Lung (tissue), 11 donors: ENCODE measurements at regions not wholly inside any gene's neighbourhood (a gene's known extent, or its start where the extent isn't known, plus 50 kb on each side); places are given as distances from the start of the nearest gene placed in this dataset.

Source experiments
- ATAC-seq: fragments of 200-7000 bp; cut with Tn5 transposase; one replicate; pipeline ENCODE4 v1.9.1; 2020; ENCODE audit warnings: moderate number of reproducible peaks; ENCODE audit not compliant: insufficient read depth, low FRiP score
- DNase-seq, 3 donors: peaks; one replicate each; pipeline ENCODE4 v3.0.0-alpha.2; 2013 to 2017
- H3K27ac ChIP-seq, 2 donors: one replicate each; pipeline ENCODE4 v1.5.1; 2013; ENCODE audit warnings: mild to moderate bottlenecking in 2 of 2, moderate library complexity in 2 of 2, control low read depth in 1 of 2, inconsistent platforms in 1 of 2, low read depth in 1 of 2, low read length in 1 of 2
- H3K27me3 ChIP-seq, 3 donors: one replicate each; pipeline ENCODE4 v1.5.1; 2013; ENCODE audit warnings: low read length in 2 of 3; ENCODE audit not compliant: control insufficient read depth in 3 of 3, insufficient read depth in 3 of 3
- H3K36me3 ChIP-seq, 4 donors: one replicate each; pipeline ENCODE4 v1.5.1; 2013; ENCODE audit warnings: low read length in 4 of 4, mild to moderate bottlenecking in 1 of 4, moderate library complexity in 1 of 4; ENCODE audit not compliant: control insufficient read depth in 4 of 4, insufficient read depth in 4 of 4
- H3K4me1 ChIP-seq, 5 donors: one replicate each; pipeline ENCODE4 v1.5.1; 2013; ENCODE audit warnings: low read length in 5 of 5, mild to moderate bottlenecking in 2 of 5, moderate library complexity in 1 of 5; ENCODE audit not compliant: control insufficient read depth in 5 of 5, insufficient read depth in 5 of 5
- H3K4me3 ChIP-seq: one replicate; pipeline ENCODE4 v1.5.1; 2013; ENCODE audit warnings: mild to moderate bottlenecking, control low read depth, moderate library complexity
- H3K9ac ChIP-seq, 2 donors: one replicate each; pipeline ENCODE4 v1.5.1; 2013; ENCODE audit warnings: low read length in 2 of 2, control low read depth in 1 of 2; ENCODE audit not compliant: insufficient read depth in 1 of 2
- H3K9me3 ChIP-seq, 4 donors: one replicate each; pipeline ENCODE4 v1.5.1; 2013; ENCODE audit warnings: low read length in 3 of 4, mild to moderate bottlenecking in 1 of 4, moderate library complexity in 1 of 4; ENCODE audit not compliant: control insufficient read depth in 4 of 4, insufficient read depth in 3 of 4
- WGBS, 2 donors: extraction: QIAGEN DNeasy Blood & Tissue Kit; methylation state at CpG; one replicate each; pipeline ENCODE4 v1.1.7; 2013; 5-methylcytosine and 5-hydroxymethylcytosine counted together
- TF ChIP-seq, protein P1 (sequence below): IDR thresholded peaks from 2 replicates; pipeline ENCODE4 v1.5.1; 2012; ENCODE audit warnings: mild to moderate bottlenecking; ENCODE audit errors: control extremely low read depth, extremely low read depth
- donor health status: control.
- donor health status: control.
- donor health status: Bipolar disorder and iron deficiency.
- donor health status: healthy.
- donor health status: DM: yes; HTN: yes; CAD: no.

DNA sequence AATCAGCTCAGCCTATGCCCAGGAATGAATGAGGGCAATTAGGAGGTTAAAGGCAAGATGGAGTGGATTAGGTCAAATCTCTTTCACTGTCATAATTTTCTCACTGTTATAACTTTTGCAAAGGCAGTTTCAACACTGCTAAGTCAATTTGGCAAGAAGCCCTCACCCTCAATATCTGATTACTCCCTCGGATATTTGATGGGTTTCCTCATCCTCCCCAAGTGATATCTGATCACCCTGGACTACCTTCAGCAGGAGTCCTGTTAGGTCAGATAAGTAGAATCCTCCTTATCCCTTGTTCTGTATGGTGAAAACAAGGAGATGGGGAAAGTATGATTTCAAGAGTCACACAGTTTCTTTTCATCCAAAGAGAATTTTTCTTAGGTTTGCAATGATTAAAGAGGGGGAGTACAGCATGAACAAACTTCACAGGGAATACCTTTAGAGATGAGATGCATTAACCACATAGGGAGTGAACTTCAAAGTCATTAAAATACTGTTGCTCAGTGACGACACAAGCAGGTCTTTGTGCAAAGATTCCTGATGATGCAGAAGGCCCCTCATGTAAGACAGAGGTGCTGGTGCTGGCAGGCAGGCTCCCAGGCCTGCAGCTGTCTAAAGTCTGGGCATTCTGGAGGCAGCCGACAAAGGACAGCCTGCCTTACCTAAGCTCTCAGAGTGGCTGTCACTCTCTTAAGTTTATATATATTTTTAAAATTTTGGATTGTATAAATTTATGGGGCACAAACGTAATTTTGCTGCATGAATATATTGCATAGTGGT, 75.4 kb upstream of the POM121L12 start:
- Histone ChIP-seq H3K9me3 (no peaks in the 10 kb centered on the region), H3K27ac (no peak overlapping the region), H3K36me3 (no peaks in the 10 kb centered on the region), H3K4me1 (peaks cover 0 to 4% (median 0%) of the 10 kb centered on the region in 5 donors), H3K27me3 (no peaks in the 10 kb centered on the region), H3K9ac (no peak overlapping the region), H3K4me3 (no peak overlapping the region)
- TF ChIP-seq, protein P1, sequence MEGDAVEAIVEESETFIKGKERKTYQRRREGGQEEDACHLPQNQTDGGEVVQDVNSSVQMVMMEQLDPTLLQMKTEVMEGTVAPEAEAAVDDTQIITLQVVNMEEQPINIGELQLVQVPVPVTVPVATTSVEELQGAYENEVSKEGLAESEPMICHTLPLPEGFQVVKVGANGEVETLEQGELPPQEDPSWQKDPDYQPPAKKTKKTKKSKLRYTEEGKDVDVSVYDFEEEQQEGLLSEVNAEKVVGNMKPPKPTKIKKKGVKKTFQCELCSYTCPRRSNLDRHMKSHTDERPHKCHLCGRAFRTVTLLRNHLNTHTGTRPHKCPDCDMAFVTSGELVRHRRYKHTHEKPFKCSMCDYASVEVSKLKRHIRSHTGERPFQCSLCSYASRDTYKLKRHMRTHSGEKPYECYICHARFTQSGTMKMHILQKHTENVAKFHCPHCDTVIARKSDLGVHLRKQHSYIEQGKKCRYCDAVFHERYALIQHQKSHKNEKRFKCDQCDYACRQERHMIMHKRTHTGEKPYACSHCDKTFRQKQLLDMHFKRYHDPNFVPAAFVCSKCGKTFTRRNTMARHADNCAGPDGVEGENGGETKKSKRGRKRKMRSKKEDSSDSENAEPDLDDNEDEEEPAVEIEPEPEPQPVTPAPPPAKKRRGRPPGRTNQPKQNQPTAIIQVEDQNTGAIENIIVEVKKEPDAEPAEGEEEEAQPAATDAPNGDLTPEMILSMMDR = no peak
- 61 to 74% methylated on average over 4 of the region's 4 CpGs for WGBS, 2 donors
- ATAC-seq (no peak), DNase-seq (no peak)

DNA sequence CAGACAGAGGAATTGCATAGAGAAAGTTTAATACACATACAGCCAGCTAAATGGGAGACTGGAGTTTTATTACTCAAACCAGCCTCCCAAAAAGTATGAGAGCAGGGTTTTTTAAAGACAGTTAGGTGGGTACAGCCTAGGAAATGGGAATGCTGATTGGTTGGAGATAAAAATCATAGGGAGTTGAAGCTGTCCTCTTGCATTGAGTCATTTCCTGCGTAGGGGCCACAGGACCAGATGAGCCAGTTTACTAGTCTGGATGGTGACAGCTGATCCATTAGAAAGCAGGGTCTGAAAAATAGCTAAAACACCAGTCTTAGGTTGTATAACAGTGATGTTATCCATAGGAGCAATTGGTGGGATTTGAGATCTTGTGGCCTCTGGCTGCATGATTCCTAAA, 76.1 kb upstream of the POM121L12 start:
- H3K9ac ChIP-seq = no peak overlapping the region
- ATAC-seq (no peak), DNase-seq (no peak)
- TF ChIP-seq, protein P1 = no peak
- no peaks in the 10 kb centered on the region for H3K9me3 ChIP-seq
- no peak overlapping the region for H3K4me3 ChIP-seq
- H3K4me1 ChIP-seq = peaks cover 0 to 4% (median 0%) of the 10 kb centered on the region in 5 donors
- H3K27ac ChIP-seq = no peak overlapping the region
- 74 to 79% methylated on average over 1 of the region's 1 CpG for WGBS, 2 donors
- H3K27me3 ChIP-seq = no peaks in the 10 kb centered on the region
- H3K36me3 ChIP-seq = no peaks in the 10 kb centered on the region

DNA sequence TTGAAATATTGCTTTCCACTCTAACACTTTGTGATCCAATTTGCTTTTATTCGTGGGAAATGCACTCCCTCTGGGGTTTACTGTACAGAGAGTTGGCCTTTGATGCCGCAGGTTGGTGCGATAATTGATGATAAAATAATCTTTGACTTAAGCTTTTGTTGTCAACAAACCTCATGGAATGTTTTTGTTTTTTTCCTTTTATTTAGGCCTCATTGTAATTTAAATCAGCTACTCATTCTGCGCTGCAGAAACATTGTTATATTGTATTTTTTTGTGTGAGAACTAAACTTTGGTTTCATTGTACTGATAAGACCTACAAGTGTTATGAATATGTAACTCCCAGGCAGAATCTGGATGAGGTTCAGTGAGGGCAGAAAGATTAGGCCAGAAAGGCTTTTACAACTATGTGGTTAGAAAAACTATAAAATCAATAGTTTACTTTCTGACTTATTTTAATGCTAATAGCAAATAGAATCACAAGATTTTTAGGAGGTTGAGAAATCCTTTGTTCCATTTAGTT, 76.8 kb upstream of the POM121L12 start:
- Histone ChIP-seq H3K4me1 (peaks cover 0 to 4% (median 0%) of the 10 kb centered on the region in 5 donors), H3K36me3 (no peaks in the 10 kb centered on the region), H3K4me3 (no peak overlapping the region), H3K9ac (no peak overlapping the region), H3K27ac (no peak overlapping the region), H3K27me3 (no peaks in the 10 kb centered on the region), H3K9me3 (no peaks in the 10 kb centered on the region)
- TF ChIP-seq, protein P1 = no peak
- ATAC-seq = no peak
- DNase-seq = no peak
- 76 to 85% methylated on average over 4 of the region's 4 CpGs for WGBS, 2 donors
